GM19240 (cell line): ENCODE measurements at regions not wholly inside any gene's neighbourhood (a gene's known extent, or its start where the extent isn't known, plus 50 kb on each side); places are given as distances from the start of the nearest gene placed in this dataset.
"Not testable (repeated sequence)": the region's sequence is repeated elsewhere in the genome, so short reads cannot be mapped to it uniquely, and the experiment has no call there.

ENCODE experiments used
- DNase-seq: peaks from one replicate; pipeline ENCODE4 v3.0.0; 2011; ENCODE audit warnings: low spot score; ENCODE audit not compliant: insufficient read length

GRCh38 chrX:138938003-138938402, 226.5 kb upstream of the FGF13 start:
- DNase-seq = no peak

DNA sequence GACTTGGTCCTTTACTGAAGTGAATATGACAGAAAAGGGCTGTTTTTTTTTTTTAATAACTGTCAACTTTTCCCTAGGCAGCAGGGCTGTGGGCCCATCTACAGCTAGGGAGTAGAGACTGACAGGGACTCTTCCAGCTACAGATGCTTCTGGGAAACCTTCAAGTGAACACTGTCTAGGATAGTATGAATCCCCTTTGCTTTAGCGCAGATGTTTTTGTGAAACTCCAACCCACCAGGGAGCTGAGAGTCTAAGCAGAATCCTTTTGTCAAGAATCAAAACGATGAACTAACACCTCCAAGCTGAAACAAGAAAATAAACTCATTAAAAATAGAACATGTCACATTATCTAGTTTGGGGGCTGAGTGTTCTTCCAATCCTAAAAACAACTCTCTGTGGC, 219.7 kb upstream of the FGF13 start:
- DNase-seq = no peak

DNA sequence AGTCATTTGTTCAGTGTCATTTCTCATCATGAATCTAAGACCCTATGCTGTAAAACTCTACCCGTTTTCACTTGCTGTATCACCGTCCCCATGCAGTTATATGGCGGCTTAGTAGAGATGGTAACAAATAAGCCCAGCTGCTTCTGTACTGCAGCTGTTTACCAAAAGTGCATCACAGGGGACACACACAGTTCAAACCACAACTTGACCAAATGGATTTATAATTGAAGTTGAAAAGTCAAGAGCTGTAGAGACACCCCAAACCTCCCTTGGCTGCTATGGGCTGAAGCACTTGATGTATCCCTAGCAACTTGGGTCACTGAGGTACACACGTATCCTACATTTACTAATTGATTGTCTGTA, 219.0 kb upstream of the FGF13 start:
- DNase-seq = no peak

DNA sequence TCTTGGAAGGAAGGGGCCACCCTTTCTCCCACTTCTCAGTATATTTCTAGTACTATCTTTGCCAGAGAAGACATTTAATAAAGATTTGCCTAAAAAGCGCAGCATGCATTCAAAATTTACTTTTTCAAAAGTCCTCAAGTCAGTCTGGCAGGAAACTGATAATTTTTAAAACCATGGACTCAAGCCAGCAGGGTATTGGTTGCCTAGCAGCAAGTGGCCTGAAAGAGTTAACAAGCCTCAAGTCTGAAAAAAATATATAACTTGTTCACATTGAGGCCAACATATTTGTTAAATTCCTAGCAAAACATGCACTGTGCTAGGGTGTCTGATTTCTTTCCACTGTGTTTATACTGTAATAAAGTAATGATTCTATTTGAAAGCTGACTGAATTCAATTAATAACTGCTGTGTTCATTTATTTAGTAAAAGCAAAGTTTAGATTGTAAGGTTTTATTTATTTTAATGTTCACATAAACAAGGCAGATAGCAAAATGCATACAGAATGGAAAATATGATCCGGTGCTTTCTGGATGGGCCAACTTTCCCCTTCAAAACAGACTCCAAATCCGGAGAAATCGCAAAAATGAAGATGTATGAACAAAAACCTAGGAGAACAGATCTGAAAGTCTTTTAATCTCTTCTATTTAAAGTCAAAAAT, 218.5 kb upstream of the FGF13 start:
- DNase-seq = no peak

- DNase-seq = no peak
These were observed 217.4 kb upstream of the FGF13 start for GRCh38 chrX:138928737-138929459.

GRCh38 chrX:138925330-138925729, 213.8 kb upstream of the FGF13 start:
- no peak for DNase-seq

DNA sequence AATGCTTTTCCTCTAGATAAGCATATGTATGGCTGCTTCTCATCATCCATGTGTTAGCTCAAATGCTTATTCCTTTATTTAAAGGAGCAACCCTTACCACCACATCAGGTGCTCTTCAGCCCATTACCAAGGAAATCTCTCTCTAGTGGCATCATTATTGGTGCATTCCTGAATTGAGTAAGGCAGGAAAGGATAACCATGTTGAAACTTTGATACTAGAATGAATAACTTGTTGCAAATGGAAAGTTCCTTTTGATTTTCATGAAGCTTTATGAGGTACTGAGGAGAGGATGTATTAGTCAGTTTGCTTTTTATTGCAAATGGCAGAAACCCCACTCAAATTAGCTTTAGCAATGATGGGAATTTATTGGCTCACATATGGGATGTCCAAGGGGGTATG, 212.3 kb upstream of the FGF13 start:
- no peak for DNase-seq

- DNase-seq = no peak
These were observed 209.5 kb upstream of the FGF13 start for GRCh38 chrX:138921031-138921430.

DNA sequence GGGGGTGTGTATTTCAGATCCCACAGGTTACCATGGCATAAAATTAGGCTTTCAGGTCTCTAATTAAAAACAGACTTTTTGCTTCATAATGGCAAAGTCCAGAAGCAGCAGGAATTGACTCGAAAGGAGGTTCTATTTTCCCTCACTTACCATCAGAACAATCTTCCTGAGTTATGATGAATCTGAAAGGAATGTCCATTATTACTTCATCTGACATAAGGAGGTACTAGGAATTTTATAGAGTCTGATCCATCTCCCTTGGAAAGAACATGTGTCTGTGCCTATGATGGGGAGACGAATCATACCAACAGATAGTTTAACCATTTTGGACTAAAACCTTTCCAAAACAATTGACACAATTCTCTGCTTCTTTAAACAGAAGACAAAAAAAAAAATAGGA, 206.3 kb upstream of the FGF13 start:
- DNase-seq = no peak

GRCh38 chrX:138914767-138915166, 203.2 kb upstream of the FGF13 start:
- DNase-seq = no peak

DNA sequence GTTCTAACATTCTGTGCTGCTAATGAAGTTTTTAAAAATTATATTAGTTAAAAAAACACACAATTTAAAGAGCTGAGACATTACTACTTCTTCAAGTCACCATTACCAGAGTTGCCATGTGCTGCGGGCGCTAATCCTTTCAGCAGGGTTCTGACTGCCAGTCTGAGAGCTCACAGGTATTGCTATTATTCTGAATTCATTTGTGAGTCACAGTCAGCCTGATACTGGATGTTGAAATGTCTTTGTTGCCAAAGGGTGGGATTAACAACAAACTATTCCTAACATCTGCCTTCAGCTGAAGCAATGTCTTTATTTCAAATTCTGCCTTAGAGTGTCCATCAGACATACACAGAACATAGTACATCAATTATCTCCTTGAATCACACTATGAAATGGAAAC, 197.1 kb upstream of the FGF13 start:
- DNase-seq = no peak

GRCh38 chrX:138897621-138898492, 186.3 kb upstream of the FGF13 start:
- no peak for DNase-seq

DNA sequence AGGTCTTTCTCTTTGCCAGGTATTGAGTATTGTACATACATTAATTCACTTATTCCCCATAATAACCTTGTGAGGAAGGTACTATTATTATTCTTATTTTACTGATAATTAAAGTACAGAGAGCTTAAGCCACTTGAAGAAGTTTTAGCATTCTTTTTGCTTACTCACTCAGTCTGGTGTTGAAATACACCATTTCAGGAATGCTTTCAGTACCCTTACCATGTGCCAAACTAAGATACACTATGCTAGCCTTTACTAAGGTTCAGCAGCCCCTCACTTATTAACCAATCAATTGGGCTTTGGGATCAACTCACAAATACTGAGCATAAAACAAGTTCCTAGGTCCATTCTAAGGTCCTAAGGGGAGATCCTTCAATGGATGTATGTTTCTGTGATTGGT, 179.0 kb upstream of the FGF13 start:
- no peak for DNase-seq

GRCh38 chrX:138889149-138889548, 177.6 kb upstream of the FGF13 start:
- no peak for DNase-seq

- no peak for DNase-seq
These were observed 175.3 kb upstream of the FGF13 start for GRCh38 chrX:138886769-138887168.

DNA sequence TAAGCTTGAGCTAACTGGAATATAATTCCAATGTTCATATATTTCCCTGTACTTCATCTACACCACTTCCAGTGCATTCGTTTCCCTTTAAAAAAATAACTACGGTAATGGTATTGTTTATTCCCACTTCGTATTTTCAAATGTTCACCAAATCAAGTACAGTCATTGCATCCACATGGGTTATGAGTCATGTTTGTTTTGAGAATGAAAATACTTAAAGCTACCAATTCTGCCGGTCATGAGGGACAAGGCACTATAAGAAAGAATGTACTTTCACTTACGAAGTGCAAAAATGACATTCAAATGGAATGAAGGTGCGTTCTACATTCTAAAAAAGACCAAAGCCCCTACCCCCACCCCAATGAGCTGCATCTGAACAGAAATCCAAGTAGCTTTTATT, 174.4 kb upstream of the FGF13 start:
- no peak for DNase-seq

- DNase-seq = not testable (repeated sequence)
These were observed 168.8 kb upstream of the FGF13 start for GRCh38 chrX:138880293-138880692.

GRCh38 chrX:138877746-138878145, 166.2 kb upstream of the FGF13 start:
- DNase-seq = no peak

GRCh38 chrX:138875472-138875871, 164.0 kb upstream of the FGF13 start:
- DNase-seq = no peak

GRCh38 chrX:138874271-138874935, 162.9 kb upstream of the FGF13 start:
- no peak for DNase-seq

DNA sequence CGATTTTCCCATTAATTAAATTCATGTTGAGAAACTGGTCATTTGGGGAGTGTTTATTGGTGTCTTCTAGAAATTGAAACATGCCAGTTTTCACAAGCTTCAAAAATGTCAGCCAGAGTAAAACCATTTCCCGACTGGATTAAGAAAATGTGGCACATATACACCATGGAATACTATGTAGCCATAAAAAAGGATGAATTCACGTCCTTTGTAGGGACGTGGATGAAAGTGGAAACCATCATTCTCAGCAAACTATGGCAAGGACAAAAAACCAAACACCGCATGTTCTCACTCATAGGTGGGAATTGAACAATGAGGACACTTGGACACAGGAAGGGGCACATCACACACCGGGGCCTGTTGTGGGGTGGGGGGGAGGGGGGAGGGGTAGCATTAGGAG, 162.1 kb upstream of the FGF13 start:
- not testable (repeated sequence) for DNase-seq

- no peak for DNase-seq
These were observed 161.0 kb upstream of the FGF13 start for GRCh38 chrX:138872537-138872936.
